ENCODE measurements at regions not wholly inside any gene's neighbourhood (a gene's known extent, or its start where the extent isn't known, plus 50 kb on each side); places are given as distances from the start of the nearest gene placed in this dataset.

DNA sequence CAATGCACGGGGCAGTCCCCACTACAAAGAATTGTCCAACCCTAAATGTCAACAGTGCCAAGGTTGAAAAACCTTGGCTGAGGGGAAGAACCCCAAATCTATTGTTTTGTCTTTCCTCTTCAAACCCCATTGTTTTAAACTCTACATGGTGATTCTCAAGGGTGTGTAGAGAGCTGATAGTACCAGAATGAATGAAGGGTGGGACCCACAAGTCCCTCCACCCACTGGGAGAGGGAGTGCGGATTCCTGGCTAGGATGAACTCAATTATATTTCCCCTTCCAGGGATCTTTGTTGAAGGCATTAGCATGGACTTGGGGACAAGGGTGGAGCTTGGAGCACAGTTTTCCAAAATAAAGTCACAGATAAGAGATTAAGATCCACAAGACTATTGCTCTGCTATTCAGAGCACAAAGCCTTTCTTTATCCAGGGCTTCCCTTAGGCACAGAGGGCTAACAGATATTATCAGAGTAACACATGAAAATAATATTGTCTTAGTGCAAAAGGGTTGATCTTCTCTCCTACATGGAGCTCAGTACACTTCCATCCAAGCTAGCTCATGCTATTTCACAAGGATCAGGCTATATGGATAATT, 755.1 kb upstream of the TBX3 start:
- no peaks in the 10 kb centered on the region for H3K4me1 ChIP-seq (ENCODE audit: control insufficient read depth, insufficient read depth, low read length)
- H3K36me3 ChIP-seq (ENCODE audit: control insufficient read depth, insufficient read depth, low read length): no peaks in the 10 kb centered on the region
- H3K9me3 ChIP-seq (ENCODE audit: control insufficient read depth, low read length): no peaks in the 10 kb centered on the region
- no peak overlapping the region for H3K27ac ChIP-seq (ENCODE audit: insufficient read depth, low read depth, low read length, poor library complexity, severe bottlenecking)
- no peaks in the 10 kb centered on the region for H3K27me3 ChIP-seq (ENCODE audit: control insufficient read depth, insufficient read depth, low read length, poor library complexity, severe bottlenecking)
- 79 to 98% methylated on average over 2 of the region's 2 CpGs for WGBS, 2 experiments
- no peak overlapping the region for H3K4me3 ChIP-seq (ENCODE audit: insufficient read depth, low read depth, low read length)

DNA sequence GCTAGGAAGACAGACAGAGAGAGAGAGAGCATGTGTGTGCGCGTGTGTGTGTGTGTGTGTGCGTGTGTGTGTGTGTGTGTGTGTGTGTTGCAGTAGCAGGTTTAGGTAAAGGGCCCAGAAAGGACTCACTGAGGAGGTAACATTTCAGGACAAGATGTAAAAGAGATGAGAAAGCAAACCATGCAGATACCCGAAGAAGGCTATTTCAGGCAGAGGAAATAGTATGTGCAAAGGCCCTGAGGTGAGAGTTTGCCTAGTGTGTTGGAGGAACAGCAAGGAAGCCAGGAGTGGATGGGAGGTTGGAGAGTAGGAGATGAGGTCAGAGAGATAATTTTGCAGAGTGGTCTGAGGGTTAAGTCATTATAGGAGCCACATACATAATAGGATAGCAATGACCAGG, 754.3 kb upstream of the TBX3 start:
- WGBS, 2 experiments: 79 to 80% methylated on average over 4 of the region's 4 CpGs

DNA sequence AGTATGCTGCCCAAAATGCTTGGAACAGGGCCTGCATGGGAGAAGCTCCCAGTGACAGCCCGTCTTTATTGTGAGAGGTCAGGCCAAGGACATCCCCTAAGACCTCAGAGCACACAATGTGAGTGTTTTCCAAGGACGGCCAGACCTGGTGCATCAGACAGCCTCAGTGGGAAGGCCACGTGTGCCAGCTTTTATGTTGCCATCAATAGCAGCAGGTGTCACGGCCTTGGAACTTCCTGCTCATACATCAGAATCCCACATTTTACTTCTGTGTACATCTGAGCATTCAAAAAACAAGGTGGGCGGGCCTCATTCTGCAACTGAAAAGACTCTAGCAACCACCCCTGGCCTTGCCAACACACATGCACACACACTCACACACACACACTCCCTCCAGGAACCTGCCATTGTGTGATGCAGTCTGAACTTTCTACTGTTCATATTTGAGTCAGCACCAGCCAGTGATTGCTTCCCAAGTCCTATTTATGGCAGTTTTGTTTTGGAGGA, 753.1 kb upstream of the TBX3 start:
- H3K4me3 ChIP-seq (ENCODE audit: insufficient read depth, low read depth, low read length): no peak overlapping the region
- 62 to 67% methylated on average over 5 of the region's 5 CpGs for WGBS, 2 experiments
- no peaks in the 10 kb centered on the region for H3K27me3 ChIP-seq (ENCODE audit: control insufficient read depth, insufficient read depth, low read length, poor library complexity, severe bottlenecking)

More for the DNA sequence above, 754.3 kb upstream of the TBX3 start:
- Histone ChIP-seq H3K36me3 (ENCODE audit: control insufficient read depth, insufficient read depth, low read length) (no peaks in the 10 kb centered on the region), H3K27ac (ENCODE audit: insufficient read depth, low read depth, low read length, poor library complexity, severe bottlenecking) (no peak overlapping the region), H3K27me3 (ENCODE audit: control insufficient read depth, insufficient read depth, low read length, poor library complexity, severe bottlenecking) (no peaks in the 10 kb centered on the region), H3K9me3 (ENCODE audit: control insufficient read depth, low read length) (no peaks in the 10 kb centered on the region), H3K4me1 (ENCODE audit: control insufficient read depth, insufficient read depth, low read length) (peaks cover 2% of the 10 kb centered on the region), H3K4me3 (ENCODE audit: insufficient read depth, low read depth, low read length) (no peak overlapping the region)

GRCh38 chr12:115433014-115433634, 749.1 kb upstream of the TBX3 start:
- H3K4me1 ChIP-seq (ENCODE audit: control insufficient read depth, insufficient read depth, low read length): peaks cover 6% of the 10 kb centered on the region
- no peak overlapping the region for H3K4me3 ChIP-seq (ENCODE audit: insufficient read depth, low read depth, low read length)
- no peaks in the 10 kb centered on the region for H3K27me3 ChIP-seq (ENCODE audit: control insufficient read depth, insufficient read depth, low read length, poor library complexity, severe bottlenecking)
- no peaks in the 10 kb centered on the region for H3K36me3 ChIP-seq (ENCODE audit: control insufficient read depth, insufficient read depth, low read length)
- 70 to 74% methylated on average over 9 of the region's 9 CpGs for WGBS, 2 experiments
- no peaks in the 10 kb centered on the region for H3K9me3 ChIP-seq (ENCODE audit: control insufficient read depth, low read length)
- no peak overlapping the region for H3K27ac ChIP-seq (ENCODE audit: insufficient read depth, low read depth, low read length, poor library complexity, severe bottlenecking)

More for the DNA sequence above, 753.1 kb upstream of the TBX3 start:
- H3K27ac ChIP-seq (ENCODE audit: insufficient read depth, low read depth, low read length, poor library complexity, severe bottlenecking): no peak overlapping the region
- peaks cover 6% of the 10 kb centered on the region for H3K4me1 ChIP-seq (ENCODE audit: control insufficient read depth, insufficient read depth, low read length)
- H3K36me3 ChIP-seq (ENCODE audit: control insufficient read depth, insufficient read depth, low read length): no peaks in the 10 kb centered on the region
- no peaks in the 10 kb centered on the region for H3K9me3 ChIP-seq (ENCODE audit: control insufficient read depth, low read length)

- Histone ChIP-seq H3K9me3 (ENCODE audit: control insufficient read depth, low read length) (no peaks in the 10 kb centered on the region), H3K27me3 (ENCODE audit: control insufficient read depth, insufficient read depth, low read length, poor library complexity, severe bottlenecking) (no peaks in the 10 kb centered on the region), H3K4me3 (ENCODE audit: insufficient read depth, low read depth, low read length) (no peak overlapping the region), H3K36me3 (ENCODE audit: control insufficient read depth, insufficient read depth, low read length) (no peaks in the 10 kb centered on the region), H3K4me1 (ENCODE audit: control insufficient read depth, insufficient read depth, low read length) (peaks cover 6% of the 10 kb centered on the region), H3K27ac (ENCODE audit: insufficient read depth, low read depth, low read length, poor library complexity, severe bottlenecking) (no peak overlapping the region)
- 95 to 100% methylated on average over 1 of the region's 1 CpG for WGBS, 2 experiments
These were observed 746.7 kb upstream of the TBX3 start for GRCh38 chr12:115430636-115431035.

DNA sequence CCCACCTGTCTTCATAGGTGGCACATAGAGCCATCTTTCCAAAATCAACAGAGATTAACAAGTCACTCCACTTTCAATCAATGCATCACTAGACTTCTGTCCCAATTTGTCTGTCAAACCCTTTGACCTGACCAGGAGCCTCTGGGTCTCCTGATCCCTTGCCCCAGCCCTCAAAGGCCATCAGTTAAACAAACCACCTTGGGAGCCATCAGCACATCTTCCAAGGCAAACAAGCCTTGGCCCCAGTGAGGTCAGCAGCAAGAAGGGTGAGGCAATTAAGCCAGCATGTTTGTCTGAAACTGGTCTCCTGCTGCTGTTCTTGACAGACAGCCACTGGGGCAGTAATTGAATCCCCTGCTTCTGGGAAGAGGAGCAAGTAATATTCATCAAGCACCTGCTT, 742.8 kb upstream of the TBX3 start:
- no peaks in the 10 kb centered on the region for H3K36me3 ChIP-seq (ENCODE audit: control insufficient read depth, insufficient read depth, low read length)
- no peak overlapping the region for H3K27ac ChIP-seq (ENCODE audit: insufficient read depth, low read depth, low read length, poor library complexity, severe bottlenecking)
- H3K4me1 ChIP-seq (ENCODE audit: control insufficient read depth, insufficient read depth, low read length): peaks cover 7% of the 10 kb centered on the region
- H3K9me3 ChIP-seq (ENCODE audit: control insufficient read depth, low read length): no peaks in the 10 kb centered on the region
- H3K27me3 ChIP-seq (ENCODE audit: control insufficient read depth, insufficient read depth, low read length, poor library complexity, severe bottlenecking): no peaks in the 10 kb centered on the region
- H3K4me3 ChIP-seq (ENCODE audit: insufficient read depth, low read depth, low read length): no peak overlapping the region

DNA sequence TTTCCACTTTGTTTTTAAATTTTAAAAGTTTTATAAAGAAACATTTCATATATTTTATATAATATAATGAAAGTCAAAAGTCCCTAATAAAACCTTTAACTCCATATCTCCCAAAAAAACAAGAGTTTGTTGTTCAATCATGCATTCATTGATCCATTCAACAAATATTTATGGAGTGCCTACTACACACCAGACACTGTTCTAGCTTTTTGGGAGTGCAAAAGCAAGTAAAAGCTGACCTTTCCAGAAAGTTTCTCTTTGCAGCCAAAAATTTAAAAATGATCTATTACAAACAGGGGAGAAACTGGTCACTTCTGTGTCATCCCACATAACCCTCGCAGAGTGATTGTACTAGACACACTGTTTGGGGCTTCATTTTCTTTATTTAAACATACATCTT, 740.0 kb upstream of the TBX3 start:
- Histone ChIP-seq H3K27ac (ENCODE audit: insufficient read depth, low read depth, low read length, poor library complexity, severe bottlenecking) (no peak overlapping the region), H3K9me3 (ENCODE audit: control insufficient read depth, low read length) (no peaks in the 10 kb centered on the region), H3K27me3 (ENCODE audit: control insufficient read depth, insufficient read depth, low read length, poor library complexity, severe bottlenecking) (no peaks in the 10 kb centered on the region), H3K36me3 (ENCODE audit: control insufficient read depth, insufficient read depth, low read length) (no peaks in the 10 kb centered on the region), H3K4me3 (ENCODE audit: insufficient read depth, low read depth, low read length) (no peak overlapping the region), H3K4me1 (ENCODE audit: control insufficient read depth, insufficient read depth, low read length) (peaks cover 7% of the 10 kb centered on the region)
- 96 to 100% methylated on average over 1 of the region's 1 CpG for WGBS, 2 experiments

GRCh38 chr12:115423546-115423987, 739.6 kb upstream of the TBX3 start:
- Histone ChIP-seq H3K4me1 (ENCODE audit: control insufficient read depth, insufficient read depth, low read length) (peaks cover 7% of the 10 kb centered on the region), H3K4me3 (ENCODE audit: insufficient read depth, low read depth, low read length) (no peak overlapping the region), H3K9me3 (ENCODE audit: control insufficient read depth, low read length) (no peaks in the 10 kb centered on the region), H3K27ac (ENCODE audit: insufficient read depth, low read depth, low read length, poor library complexity, severe bottlenecking) (no peak overlapping the region), H3K36me3 (ENCODE audit: control insufficient read depth, insufficient read depth, low read length) (no peaks in the 10 kb centered on the region), H3K27me3 (ENCODE audit: control insufficient read depth, insufficient read depth, low read length, poor library complexity, severe bottlenecking) (no peaks in the 10 kb centered on the region)
- WGBS, 2 experiments: 39 to 49% methylated on average over 4 to 5 of the region's 5 CpGs

DNA sequence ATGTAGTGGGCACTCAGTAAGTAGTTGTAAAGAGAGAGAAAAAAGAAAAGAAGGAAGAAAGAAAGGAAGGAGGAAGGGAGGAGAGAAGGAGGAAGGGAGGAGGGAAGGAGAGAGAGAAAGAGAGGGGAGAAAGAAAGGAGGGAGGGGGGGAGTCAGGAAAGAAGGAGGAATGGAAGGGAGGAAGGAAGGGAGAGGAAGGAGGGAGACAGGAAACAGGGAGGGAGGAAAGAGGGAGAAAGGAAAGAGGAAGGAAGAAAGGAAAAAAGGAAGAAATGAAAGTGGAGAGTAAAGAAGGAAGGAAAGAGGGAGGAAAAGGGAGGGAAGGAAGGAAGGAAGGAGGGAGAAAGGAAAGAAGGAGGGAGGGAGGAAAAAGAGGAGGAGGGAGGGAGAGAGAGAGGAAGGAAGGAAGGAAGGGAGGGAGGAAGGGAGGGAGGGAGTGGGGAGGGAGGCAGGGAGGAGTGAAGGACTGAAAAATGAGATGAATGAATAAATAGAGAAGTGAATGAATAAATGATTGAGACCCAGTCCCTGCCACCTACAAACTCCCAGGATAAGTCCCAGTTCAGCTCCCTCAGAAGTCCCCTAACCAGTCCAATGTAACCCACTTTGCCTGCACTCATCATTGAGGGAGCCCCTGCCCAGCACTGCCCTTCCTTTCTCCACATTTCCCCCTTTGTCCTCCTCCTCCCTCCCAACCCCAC, 739.0 kb upstream of the TBX3 start:
- no peaks in the 10 kb centered on the region for H3K27me3 ChIP-seq (ENCODE audit: control insufficient read depth, insufficient read depth, low read length, poor library complexity, severe bottlenecking)
- no peaks in the 10 kb centered on the region for H3K36me3 ChIP-seq (ENCODE audit: control insufficient read depth, insufficient read depth, low read length)
- H3K9me3 ChIP-seq (ENCODE audit: control insufficient read depth, low read length): no peaks in the 10 kb centered on the region
- H3K4me3 ChIP-seq (ENCODE audit: insufficient read depth, low read depth, low read length): no peak overlapping the region
- H3K4me1 ChIP-seq (ENCODE audit: control insufficient read depth, insufficient read depth, low read length): peaks cover 7% of the 10 kb centered on the region
- H3K27ac ChIP-seq (ENCODE audit: insufficient read depth, low read depth, low read length, poor library complexity, severe bottlenecking): no peak overlapping the region
